BLaER1 treated with 17β-estradiol and CSF1 and Interleukin-3, amounts not matched to agents 10 nM and 100 nM (cell line): ENCODE measurements at regions not wholly inside any gene's neighbourhood (a gene's known extent, or its start where the extent isn't known, plus 50 kb on each side); places are given as distances from the start of the nearest gene placed in this dataset.
A peak's percentile ranks its signal among the peaks of the same experiment; 100 is the strongest.

ENCODE experiments used
- H3K27ac ChIP-seq, 11 experiments: shearing (Covaris generic); formaldehyde crosslinking; 2 replicates each; pipeline ENCODE4 v1.8.1; 2022
- H3K27me3 ChIP-seq, 11 experiments: shearing (Covaris generic); formaldehyde crosslinking; 2 replicates each; pipeline ENCODE4 v1.8.1; 2022
- H3K36me3 ChIP-seq, 11 experiments: shearing (Covaris generic); formaldehyde crosslinking; 2 replicates each; pipeline ENCODE4 v1.8.1; 2022
- H3K4me1 ChIP-seq, 10 experiments: shearing (Covaris generic); formaldehyde crosslinking; 2 replicates each; pipeline ENCODE4 v1.8.1; 2022
- H3K4me2 ChIP-seq, 11 experiments: shearing (Covaris generic); formaldehyde crosslinking; 2 replicates each; pipeline ENCODE4 v1.8.1; 2022
- H3K4me3 ChIP-seq, 10 experiments: shearing (Covaris generic); formaldehyde crosslinking; 2 replicates each; pipeline ENCODE4 v1.8.1; 2022
- H3K9ac ChIP-seq, 11 experiments: shearing (Covaris generic); formaldehyde crosslinking; 2 replicates each; pipeline ENCODE4 v1.8.1; 2022
- H3K9me3 ChIP-seq, 11 experiments: shearing (Covaris generic); formaldehyde crosslinking; replicated peaks in 1 of 11; 2 replicates each; pipeline ENCODE4 v1.8.1; 2022
- H4K20me1 ChIP-seq, 11 experiments: shearing (Covaris generic); formaldehyde crosslinking; 2 replicates each; pipeline ENCODE4 v1.8.1; 2022
- Cebpa-rat ChIP-seq, 11 experiments: shearing (Covaris generic); IDR thresholded peaks; 2 replicates each; pipeline ENCODE4 v1.8.1; 2022

- H3K27me3 ChIP-seq, result no peaks in the 10 kb centered on the region
- H3K4me1 ChIP-seq, result peaks cover 0 to 9% (median 0%) of the 10 kb centered on the region in 10 experiments; a peak in 3 of 20 replicates
- TF ChIP-seq Cebpa-rat (IDR thresholded peaks at IDR 0.05), result no peak
- H3K27ac ChIP-seq, result no peak overlapping the region
- no peaks in the 10 kb centered on the region for H3K36me3 ChIP-seq
- no peak overlapping the region for H3K9ac ChIP-seq
- H3K4me3 ChIP-seq, result no peak overlapping the region
- H4K20me1 ChIP-seq, result no peaks in the 10 kb centered on the region
- no peak overlapping the region for H3K4me2 ChIP-seq
- 0 out of 22 replicates have a peak, but pooled peaks cover 0 to 5% (median 0%) of the 10 kb centered on the region in 11 experiments for H3K9me3 ChIP-seq
Observed at GRCh38 chr7:10257438-10257837, 716.2 kb upstream of the PHF14 start.

GRCh38 chr7:10266976-10267375, 706.7 kb upstream of the PHF14 start:
- Histone ChIP-seq H3K27me3 (no peaks in the 10 kb centered on the region), H3K9me3 (no peaks in the 10 kb centered on the region), H3K4me3 (no peak overlapping the region), H3K36me3 (no peaks in the 10 kb centered on the region), H3K4me1 (peaks cover 5 to 16% (median 7%) of the 10 kb centered on the region in 10 experiments; a peak in 17 of 20 replicates), H3K9ac (no peak overlapping the region), H4K20me1 (no peaks in the 10 kb centered on the region), H3K4me2 (no peak overlapping the region; a peak in 2 of 22 replicates), H3K27ac (no peak overlapping the region)
- no peak for TF ChIP-seq Cebpa-rat (IDR thresholded peaks at IDR 0.05)

GRCh38 chr7:10268034-10268433, 705.6 kb upstream of the PHF14 start:
- no peak for TF ChIP-seq Cebpa-rat (IDR thresholded peaks at IDR 0.05)

GRCh38 chr7:10282909-10283308, 690.8 kb upstream of the PHF14 start:
- Histone ChIP-seq H3K4me2 (no peak overlapping the region), H3K9me3 (peaks cover 0 to 4% (median 0%) of the 10 kb centered on the region in 11 experiments; a peak in 2 of 22 replicates), H3K36me3 (no peaks in the 10 kb centered on the region)

More at GRCh38 chr7:10268034-10268433, 705.6 kb upstream of the PHF14 start:
- H3K4me2 ChIP-seq, result peak overlapping the region; percentile 23 to 60 (median 42); a peak in 18 of 22 replicates
- no peaks in the 10 kb centered on the region for H3K27me3 ChIP-seq
- no peak overlapping the region for H3K27ac ChIP-seq
- H4K20me1 ChIP-seq, result no peaks in the 10 kb centered on the region
- H3K9ac ChIP-seq, result no peak overlapping the region
- no peaks in the 10 kb centered on the region for H3K9me3 ChIP-seq
- no peaks in the 10 kb centered on the region for H3K36me3 ChIP-seq
- no peak overlapping the region for H3K4me3 ChIP-seq
- peaks cover 5 to 16% (median 7%) of the 10 kb centered on the region in 10 experiments; a peak in 17 of 20 replicates for H3K4me1 ChIP-seq

GRCh38 chr7:10284001-10284400, 689.7 kb upstream of the PHF14 start:
- Histone ChIP-seq H3K9me3 (peaks cover 0 to 4% (median 0%) of the 10 kb centered on the region in 11 experiments; a peak in 2 of 22 replicates), H3K9ac (no peak overlapping the region), H3K27ac (no peak overlapping the region), H4K20me1 (no peaks in the 10 kb centered on the region), H3K4me1 (no peaks in the 10 kb centered on the region), H3K36me3 (no peaks in the 10 kb centered on the region), H3K4me2 (no peak overlapping the region), H3K27me3 (no peaks in the 10 kb centered on the region), H3K4me3 (no peak overlapping the region)
- no peak for TF ChIP-seq Cebpa-rat (IDR thresholded peaks at IDR 0.05)

More at GRCh38 chr7:10282909-10283308, 690.8 kb upstream of the PHF14 start:
- H4K20me1 ChIP-seq, result no peaks in the 10 kb centered on the region
- H3K4me1 ChIP-seq, result no peaks in the 10 kb centered on the region
- H3K27me3 ChIP-seq, result no peaks in the 10 kb centered on the region
- no peak overlapping the region for H3K4me3 ChIP-seq
- H3K27ac ChIP-seq, result no peak overlapping the region
- no peak for TF ChIP-seq Cebpa-rat (IDR thresholded peaks at IDR 0.05)
- H3K9ac ChIP-seq, result no peak overlapping the region

GRCh38 chr7:10299384-10299783, 674.3 kb upstream of the PHF14 start:
- Histone ChIP-seq H4K20me1 (no peaks in the 10 kb centered on the region), H3K27me3 (no peaks in the 10 kb centered on the region), H3K36me3 (no peaks in the 10 kb centered on the region), H3K4me3 (no peak overlapping the region), H3K4me2 (no peak overlapping the region), H3K9ac (no peak overlapping the region), H3K27ac (no peak overlapping the region), H3K9me3 (no peaks in the 10 kb centered on the region), H3K4me1 (no peaks in the 10 kb centered on the region)
- TF ChIP-seq Cebpa-rat (IDR thresholded peaks at IDR 0.05), result no peak

- no peaks in the 10 kb centered on the region for H3K9me3 ChIP-seq
- H3K9ac ChIP-seq, result no peak overlapping the region
- H3K4me1 ChIP-seq, result no peaks in the 10 kb centered on the region
- no peaks in the 10 kb centered on the region for H4K20me1 ChIP-seq
- H3K4me3 ChIP-seq, result no peak overlapping the region
- H3K4me2 ChIP-seq, result no peak overlapping the region
- H3K27me3 ChIP-seq, result no peaks in the 10 kb centered on the region
- TF ChIP-seq Cebpa-rat (IDR thresholded peaks at IDR 0.05), result no peak
- no peaks in the 10 kb centered on the region for H3K36me3 ChIP-seq
- no peak overlapping the region for H3K27ac ChIP-seq
Observed at GRCh38 chr7:10300577-10300976, 673.1 kb upstream of the PHF14 start.

- TF ChIP-seq Cebpa-rat (IDR thresholded peaks at IDR 0.05), result no peak
- Histone ChIP-seq H3K4me3 (no peak overlapping the region), H3K36me3 (no peaks in the 10 kb centered on the region), H3K4me2 (no peak overlapping the region), H3K27me3 (no peaks in the 10 kb centered on the region), H4K20me1 (no peaks in the 10 kb centered on the region), H3K27ac (no peak overlapping the region), H3K4me1 (no peaks in the 10 kb centered on the region), H3K9me3 (no peaks in the 10 kb centered on the region), H3K9ac (no peak overlapping the region)
Observed at GRCh38 chr7:10308276-10308675, 665.4 kb upstream of the PHF14 start.

GRCh38 chr7:10312942-10313341, 660.7 kb upstream of the PHF14 start:
- H3K4me3 ChIP-seq, result no peak overlapping the region
- H3K9ac ChIP-seq, result no peak overlapping the region
- no peaks in the 10 kb centered on the region for H3K27me3 ChIP-seq
- no peaks in the 10 kb centered on the region for H3K9me3 ChIP-seq
- no peaks in the 10 kb centered on the region for H3K4me1 ChIP-seq
- H3K27ac ChIP-seq, result no peak overlapping the region
- no peaks in the 10 kb centered on the region for H4K20me1 ChIP-seq
- peak in 1 of 11 experiments; percentile 29; a peak in 2 of 22 replicates for TF ChIP-seq Cebpa-rat (IDR thresholded peaks at IDR 0.05)
- no peaks in the 10 kb centered on the region for H3K36me3 ChIP-seq
- no peak overlapping the region for H3K4me2 ChIP-seq

- Histone ChIP-seq H3K4me2 (no peak overlapping the region), H3K27me3 (no peaks in the 10 kb centered on the region), H3K9me3 (peaks cover 0 to 10% (median 3%) of the 10 kb centered on the region in 11 experiments; a peak in 6 of 22 replicates), H4K20me1 (no peaks in the 10 kb centered on the region), H3K36me3 (no peaks in the 10 kb centered on the region), H3K4me3 (no peak overlapping the region), H3K9ac (no peak overlapping the region), H3K4me1 (no peaks in the 10 kb centered on the region), H3K27ac (no peak overlapping the region)
- no peak for TF ChIP-seq Cebpa-rat (IDR thresholded peaks at IDR 0.05)
Observed at GRCh38 chr7:10315881-10316280, 657.8 kb upstream of the PHF14 start.
